Stimulated activated CD8-positive, alpha-beta memory T cell treated with anti-CD3 and anti-CD28 coated beads, Interleukin-4, amount 100 ng/mL, for 48 hours (primary cell): ENCODE measurements at regions not wholly inside any gene's neighbourhood (a gene's known extent, or its start where the extent isn't known, plus 50 kb on each side); places are given as distances from the start of the nearest gene placed in this dataset.
"Not testable (repeated sequence)": the region's sequence is repeated elsewhere in the genome, so short reads cannot be mapped to it uniquely, and the experiment has no call there.

Experiments used
- DNase-seq: peaks from one replicate; pipeline ENCODE4 v3.0.0-alpha.2; 2020

GRCh38 chr11:71383461-71383860, 64.7 kb downstream of the DHCR7 start:
- DNase-seq: no peak

- DNase-seq: no peak
Measured at GRCh38 chr11:71381781-71382505, 66.2 kb downstream of the DHCR7 start.

DNA sequence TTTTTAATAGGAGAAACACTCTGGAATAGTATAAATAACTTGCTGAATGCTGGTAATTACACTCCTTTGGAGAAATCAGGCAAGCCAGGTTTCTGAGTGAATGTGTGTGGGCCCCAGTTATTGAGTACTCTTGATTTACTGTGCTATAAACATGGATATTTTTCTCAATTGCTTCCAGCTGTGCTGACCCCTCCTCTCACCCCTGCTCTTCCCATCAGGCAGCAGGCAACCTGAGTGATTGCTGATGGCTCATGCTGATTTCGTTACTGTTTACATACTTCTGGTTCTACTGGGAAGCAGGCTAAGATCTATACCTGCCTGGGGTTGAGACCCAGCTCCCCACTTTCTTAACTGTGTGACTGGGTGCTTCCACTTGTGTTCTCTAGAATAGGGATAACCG, 68.5 kb downstream of the DHCR7 start:
- no peak for DNase-seq

- no peak for DNase-seq
Measured at GRCh38 chr11:71373791-71374454, 74.3 kb downstream of the DHCR7 start.

DNA sequence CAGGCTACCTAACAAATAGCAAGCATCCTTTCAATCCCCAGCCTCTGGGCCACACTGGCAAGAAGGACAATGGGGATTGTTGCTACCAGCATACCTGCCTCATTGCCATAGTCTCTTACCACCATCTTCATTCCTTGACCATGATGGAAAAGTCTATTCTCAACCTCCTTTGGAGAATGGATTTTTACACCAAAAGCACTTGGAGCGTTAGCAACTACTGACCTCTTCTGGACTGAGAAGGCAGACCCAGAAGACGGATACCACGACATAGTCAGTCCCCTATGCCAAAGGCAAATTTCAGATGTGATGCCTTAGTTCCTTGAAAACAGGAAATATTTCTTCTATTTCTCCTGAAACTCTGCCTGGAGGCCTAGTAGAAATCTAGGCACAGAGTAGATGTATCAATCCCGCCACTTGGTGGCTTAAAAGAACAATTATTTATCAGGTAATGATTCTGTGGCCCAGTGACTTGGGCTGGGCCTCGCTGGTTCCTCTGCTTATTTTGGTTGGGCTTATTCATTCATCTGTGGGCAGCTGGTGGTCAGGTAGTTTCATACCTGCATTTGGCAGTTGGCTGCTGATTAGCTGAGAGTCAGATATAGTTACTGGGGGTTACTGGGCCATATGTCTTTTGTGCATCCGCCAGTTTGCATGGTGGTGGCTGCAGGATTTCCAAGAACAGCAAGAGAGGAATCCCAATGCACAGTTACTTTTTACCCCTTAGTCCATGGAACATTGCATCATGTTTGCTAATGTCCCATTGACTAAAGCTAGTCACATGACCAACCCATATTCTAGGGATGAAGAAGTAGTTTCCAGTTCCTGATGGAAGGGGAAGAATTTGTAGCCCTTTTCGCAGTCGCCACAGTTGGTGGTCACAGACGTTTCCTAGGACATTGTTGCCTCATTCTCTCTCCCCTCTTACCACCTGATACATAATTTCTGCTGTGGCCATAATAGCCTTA, 75.2 kb downstream of the DHCR7 start:
- DNase-seq: no peak

- DNase-seq: no peak
Measured at GRCh38 chr11:71371674-71372069, 76.5 kb downstream of the DHCR7 start.

DNA sequence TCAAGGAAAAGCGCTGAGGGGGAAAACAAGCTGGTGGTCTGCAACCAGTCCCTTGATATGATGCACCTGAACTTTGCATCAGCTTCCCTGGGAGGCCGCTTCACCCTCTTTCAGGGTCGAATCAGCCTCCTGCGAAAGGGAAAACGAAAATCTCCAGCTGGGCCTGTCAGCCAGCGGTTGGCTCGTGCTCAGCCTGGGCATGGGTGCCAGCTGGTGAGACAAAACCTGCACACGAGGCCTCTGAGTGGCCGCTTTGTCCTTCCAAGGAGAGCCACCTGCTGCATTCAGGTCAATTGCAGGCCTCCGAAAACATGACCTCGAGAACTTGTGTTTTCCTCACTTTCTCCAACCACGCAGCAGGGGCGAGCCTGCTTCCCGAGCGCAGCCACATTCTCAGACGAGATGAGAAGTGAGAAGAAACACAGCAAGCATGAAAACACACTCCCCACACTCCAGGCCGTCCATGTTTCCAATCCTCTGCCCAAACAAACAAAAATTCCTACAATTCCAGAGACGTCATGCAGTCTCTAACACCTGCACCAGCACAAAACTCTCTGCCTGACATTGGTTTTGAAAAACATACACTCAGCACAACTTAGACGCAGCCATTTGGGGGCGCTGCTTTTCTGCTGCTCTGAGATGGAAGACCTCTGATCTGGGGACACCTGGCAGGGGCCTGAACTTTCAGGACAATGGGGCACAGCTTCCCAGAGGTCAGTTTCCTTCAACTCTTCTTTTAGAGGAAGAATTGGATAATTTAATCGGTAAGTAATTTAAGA, 77.1 kb downstream of the DHCR7 start:
- DNase-seq: no peak

GRCh38 chr11:71370020-71370747, 78.0 kb downstream of the DHCR7 start:
- DNase-seq: no peak

- no peak for DNase-seq
Measured at GRCh38 chr11:71369411-71369810, 78.8 kb downstream of the DHCR7 start.

GRCh38 chr11:71368966-71369365, 79.2 kb downstream of the DHCR7 start:
- DNase-seq: no peak

- no peak for DNase-seq
Measured at GRCh38 chr11:71367756-71368155, 80.4 kb downstream of the DHCR7 start.

DNA sequence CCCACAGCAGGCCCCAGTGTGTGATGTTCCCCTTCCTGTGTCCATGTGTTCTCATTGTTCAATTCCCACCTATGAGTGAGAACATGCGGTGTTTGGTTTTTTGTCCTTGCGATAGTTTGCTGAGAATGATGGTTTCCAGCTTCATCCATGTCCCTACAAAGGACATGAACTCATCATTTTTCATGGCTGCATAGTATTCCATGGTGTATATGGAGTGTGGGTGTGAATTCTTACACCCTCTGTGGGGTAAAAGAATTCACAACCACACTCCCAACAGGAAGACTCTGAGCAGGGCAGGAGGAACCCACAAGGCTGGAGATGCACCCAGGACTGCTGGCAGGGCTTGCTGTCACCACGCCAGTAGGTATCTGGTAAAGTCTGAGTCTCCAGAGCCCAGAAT, 80.9 kb downstream of the DHCR7 start:
- DNase-seq: not testable (repeated sequence)

DNA sequence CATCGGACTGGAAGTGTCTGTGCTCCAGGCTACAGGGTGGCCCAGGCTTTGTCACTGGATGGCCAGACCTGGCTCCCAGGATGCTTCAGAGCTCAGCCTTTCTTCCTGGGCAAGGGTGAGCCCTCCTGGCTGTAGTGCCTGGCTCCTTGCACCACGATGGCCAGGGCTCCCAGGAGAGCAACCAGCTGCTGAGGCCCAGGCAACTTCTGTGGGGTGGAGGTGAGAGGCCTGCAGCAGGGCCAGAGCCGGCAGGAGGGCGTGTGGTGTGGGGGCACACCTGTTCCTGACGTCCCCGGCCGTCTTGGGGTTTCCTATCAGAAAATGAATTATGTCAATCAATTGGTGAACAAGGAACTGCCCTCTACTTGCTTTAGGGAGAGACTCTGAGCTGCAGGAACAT, 82.1 kb downstream of the DHCR7 start:
- no peak for DNase-seq

GRCh38 chr11:71365626-71366025, 82.6 kb downstream of the DHCR7 start:
- no peak for DNase-seq

DNA sequence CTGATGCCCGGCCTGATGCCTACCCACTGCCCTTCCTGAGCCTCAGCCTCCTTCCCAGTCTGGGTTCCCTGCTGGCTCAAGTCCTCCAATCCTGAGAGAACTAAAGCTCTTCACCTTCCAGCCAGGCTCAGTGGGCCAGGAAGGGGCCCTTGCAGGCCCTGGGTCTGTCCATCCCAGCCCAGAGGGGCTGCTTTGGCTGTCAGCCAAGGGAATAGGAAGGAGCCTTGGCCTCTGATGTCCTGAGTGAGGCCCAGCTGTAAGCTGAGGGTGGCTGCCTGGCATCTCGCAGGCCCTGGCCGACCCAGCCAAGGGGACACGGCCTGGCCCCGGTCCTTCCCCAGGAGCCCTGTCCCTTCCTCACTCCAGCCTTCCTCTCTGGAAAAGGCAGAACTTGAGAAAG, 83.4 kb downstream of the DHCR7 start:
- no peak for DNase-seq

GRCh38 chr11:71364176-71364671, 84.0 kb downstream of the DHCR7 start:
- DNase-seq: no peak

GRCh38 chr11:71363721-71364120, 84.5 kb downstream of the DHCR7 start:
- DNase-seq: no peak

DNA sequence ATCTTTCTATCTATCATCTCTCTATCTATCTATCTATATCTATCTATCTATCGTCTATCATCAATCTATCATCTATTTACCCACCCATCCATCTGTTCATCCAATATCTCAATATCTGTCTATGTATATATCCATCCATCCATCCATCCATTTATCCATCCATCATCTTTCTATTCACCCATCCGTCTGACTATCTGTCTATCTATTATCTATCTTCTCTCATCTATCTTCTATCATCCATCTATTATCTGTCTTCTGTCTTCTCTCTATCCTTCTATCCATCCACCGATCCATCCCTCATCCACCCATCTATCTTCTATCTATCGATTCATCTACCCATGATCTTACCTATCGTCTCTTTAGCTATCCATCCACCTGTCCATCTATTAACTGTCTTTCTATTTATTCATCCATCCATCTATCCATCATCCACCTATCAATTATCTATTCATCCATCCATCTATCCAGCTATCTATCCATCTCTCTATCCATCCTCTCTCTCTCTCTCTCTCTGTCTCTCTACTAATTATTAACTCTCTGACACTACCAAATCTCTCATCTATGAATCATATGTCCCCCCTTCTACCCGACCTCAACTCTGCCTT, 89.1 kb downstream of the DHCR7 start:
- no peak for DNase-seq

DNA sequence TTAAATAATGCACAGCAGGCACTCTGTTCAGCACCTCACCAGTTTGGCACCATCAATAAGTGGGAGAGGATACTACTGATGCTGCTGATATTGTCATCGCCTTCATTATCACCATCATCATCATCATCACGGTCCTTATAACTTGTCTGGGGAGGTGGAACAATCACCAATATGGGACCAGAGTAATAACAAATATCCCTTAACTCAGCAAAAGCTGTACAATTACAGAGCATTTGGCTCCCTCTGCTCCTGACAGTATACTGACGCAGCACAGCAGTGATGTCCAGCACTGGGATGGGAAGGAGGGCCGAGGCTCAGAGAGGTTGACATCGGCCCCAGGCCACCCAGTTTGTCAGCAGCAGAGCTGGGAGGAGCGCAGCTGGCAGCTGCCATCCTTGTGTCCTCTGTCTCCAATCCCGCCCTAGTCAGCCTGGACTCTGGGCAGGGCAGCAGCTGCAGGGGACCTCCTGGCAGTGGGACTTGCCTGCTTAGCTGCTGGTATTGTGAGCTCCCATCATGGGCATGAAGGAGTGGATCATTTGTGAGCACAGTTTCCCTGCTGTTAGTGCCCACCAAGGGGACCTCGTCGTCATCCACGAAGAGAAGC, 90.0 kb downstream of the DHCR7 start:
- DNase-seq: no peak

DNA sequence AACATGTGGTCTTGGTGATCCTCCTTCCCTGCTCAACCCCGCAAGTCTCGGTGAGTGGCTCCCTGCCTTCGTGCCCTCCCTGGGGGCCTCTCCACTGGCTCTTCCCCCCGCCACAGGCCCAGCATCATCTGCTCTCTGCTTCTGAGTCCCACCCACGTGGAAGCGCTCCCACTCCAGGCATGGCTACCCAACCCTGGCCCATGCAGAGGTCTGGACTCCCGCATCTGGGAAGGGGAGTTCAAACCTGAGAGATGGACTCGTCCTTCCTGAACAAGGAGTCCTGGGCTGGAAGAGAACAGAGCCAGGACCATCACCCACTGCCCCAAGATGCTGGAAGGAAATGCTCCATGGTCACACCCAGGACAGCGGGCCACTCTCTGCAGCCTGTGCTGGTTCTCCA, 90.8 kb downstream of the DHCR7 start:
- no peak for DNase-seq

DNA sequence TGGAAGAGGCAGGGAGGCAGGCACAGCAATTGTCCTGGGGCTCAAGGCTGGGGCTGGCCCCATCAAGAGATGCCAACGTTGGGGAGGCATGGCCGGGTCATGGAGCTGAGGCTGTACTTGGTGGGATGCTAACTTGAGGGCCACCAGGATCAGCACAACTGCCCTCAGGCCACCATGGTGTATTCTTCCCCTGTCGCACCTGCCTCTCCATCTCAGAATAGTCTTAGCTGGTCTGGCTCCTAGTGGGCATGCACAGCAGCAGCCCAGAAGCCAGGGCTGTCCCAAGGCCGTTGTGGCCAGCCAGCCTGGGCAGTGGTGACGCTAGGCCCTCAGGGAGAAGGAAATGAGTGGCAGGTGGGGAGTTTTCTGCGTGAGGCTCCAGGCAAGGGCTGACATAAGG, 91.3 kb downstream of the DHCR7 start:
- no peak for DNase-seq
